ENCODE measurements at regions not wholly inside any gene's neighbourhood (a gene's known extent, or its start where the extent isn't known, plus 50 kb on each side); places are given as distances from the start of the nearest gene placed in this dataset.

DNA sequence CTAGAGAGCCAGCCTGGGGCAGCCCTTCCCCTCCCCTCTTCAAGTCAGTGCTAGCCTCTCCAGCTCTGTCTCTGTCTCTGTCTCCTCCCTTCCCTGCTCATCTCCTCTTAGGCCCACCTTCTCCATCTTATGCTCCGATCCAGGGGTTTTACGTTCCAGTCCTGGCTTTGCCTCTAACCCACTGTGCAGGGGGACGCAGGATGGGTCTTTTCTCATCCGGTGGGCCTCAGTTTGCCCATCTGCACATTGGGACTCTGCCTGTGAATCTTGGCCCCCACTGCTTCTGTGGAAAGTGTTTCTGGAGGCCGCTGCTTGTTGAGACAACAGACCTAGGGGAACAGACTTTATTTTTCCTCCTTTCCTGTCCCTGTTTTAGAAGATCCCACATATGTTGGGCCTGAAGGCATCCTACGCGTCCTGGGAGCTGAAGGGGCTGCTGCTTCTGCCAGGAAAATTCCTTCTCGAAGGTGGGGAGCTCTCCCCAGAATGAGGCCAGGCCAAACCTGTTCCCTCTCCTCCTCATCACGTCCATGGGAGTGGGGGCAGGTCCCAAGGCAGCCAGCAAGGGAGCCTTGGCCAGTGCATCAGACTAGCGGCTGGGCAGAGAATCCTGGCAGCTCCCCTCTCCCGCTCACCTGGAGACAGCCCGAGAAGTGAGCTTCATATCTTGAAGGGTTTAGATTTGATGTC, 99.5 kb upstream of the CSF3R start:
- TF ChIP-seq POLR2A (IDR thresholded peaks at IDR 0.05; ENCODE audit: control extremely low read depth in 1 of 2, low read depth in 2 of 2, low read length in 2 of 2): no peak
- no peak for TF ChIP-seq RAD21 (IDR thresholded peaks at IDR 0.05 in 1 of 2, conservative IDR thresholded peaks at IDR 0.05 in 1 of 2; ENCODE audit: low read depth in 2 of 2, low read length in 2 of 2)
- TF ChIP-seq EZH2 (IDR thresholded peaks at IDR 0.05; ENCODE audit: low read depth, low read length, severe bottlenecking): no peak
- TF ChIP-seq RNF2 (IDR thresholded peaks at IDR 0.05; ENCODE audit: borderline replicate concordance, low read depth, low read length, missing control alignments, poor library complexity, severe bottlenecking): no peak
- TF ChIP-seq, protein P1, sequence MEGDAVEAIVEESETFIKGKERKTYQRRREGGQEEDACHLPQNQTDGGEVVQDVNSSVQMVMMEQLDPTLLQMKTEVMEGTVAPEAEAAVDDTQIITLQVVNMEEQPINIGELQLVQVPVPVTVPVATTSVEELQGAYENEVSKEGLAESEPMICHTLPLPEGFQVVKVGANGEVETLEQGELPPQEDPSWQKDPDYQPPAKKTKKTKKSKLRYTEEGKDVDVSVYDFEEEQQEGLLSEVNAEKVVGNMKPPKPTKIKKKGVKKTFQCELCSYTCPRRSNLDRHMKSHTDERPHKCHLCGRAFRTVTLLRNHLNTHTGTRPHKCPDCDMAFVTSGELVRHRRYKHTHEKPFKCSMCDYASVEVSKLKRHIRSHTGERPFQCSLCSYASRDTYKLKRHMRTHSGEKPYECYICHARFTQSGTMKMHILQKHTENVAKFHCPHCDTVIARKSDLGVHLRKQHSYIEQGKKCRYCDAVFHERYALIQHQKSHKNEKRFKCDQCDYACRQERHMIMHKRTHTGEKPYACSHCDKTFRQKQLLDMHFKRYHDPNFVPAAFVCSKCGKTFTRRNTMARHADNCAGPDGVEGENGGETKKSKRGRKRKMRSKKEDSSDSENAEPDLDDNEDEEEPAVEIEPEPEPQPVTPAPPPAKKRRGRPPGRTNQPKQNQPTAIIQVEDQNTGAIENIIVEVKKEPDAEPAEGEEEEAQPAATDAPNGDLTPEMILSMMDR (IDR thresholded peaks at IDR 0.05; ENCODE audit: control extremely low read depth in 1 of 3, insufficient read depth in 1 of 3, low read depth in 1 of 3, low read length in 3 of 3): no peak
- no peak for TF ChIP-seq CBX5 (IDR thresholded peaks at IDR 0.05; ENCODE audit: low read depth, low read length)

Data from H1 (cell line).